ENCODE measurements at regions not wholly inside any gene's neighbourhood (a gene's known extent, or its start where the extent isn't known, plus 50 kb on each side); places are given as distances from the start of the nearest gene placed in this dataset.

- DNase-seq (ENCODE audit: low spot score) = peak; percentile 34
Measured at GRCh38 chr20:40769677-40770285, 80.7 kb upstream of the MAFB start.

DNA sequence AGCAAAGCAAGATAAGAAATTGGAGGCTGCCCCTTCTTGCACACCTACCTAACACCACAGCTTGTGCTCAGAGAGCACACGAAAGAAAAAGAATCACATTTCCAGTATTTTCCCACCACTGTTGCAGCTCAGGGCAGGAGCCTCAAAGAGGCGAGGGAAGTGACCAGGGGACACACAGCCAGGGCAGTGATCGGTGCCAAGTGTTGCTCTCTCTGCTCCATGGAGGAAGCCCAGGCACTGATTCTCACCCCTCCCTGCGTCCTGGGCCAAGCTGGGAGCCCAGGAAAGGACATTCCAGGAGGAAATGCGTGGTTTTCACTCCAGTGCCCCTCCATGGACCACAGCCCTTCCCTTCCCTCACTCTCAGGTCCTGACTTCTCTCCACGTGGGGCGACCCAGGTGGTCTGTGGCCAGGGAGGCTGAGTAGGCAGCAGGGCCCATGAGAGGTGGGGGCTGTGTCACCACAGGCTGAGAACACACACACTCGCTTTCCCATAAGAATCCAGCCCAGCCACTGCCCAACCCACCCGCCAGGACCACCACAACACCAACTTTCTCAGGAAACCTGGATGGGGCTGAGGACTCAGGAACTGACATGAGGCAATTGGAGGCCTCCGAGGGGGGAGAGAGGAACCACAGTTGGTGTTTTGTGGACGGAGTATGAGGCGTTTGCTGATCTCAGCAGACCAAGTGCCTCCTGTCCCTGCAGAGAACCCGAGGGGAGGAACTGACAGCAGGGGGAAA lies 81.7 kb upstream of the MAFB start:
- peak; percentile 72 for DNase-seq (ENCODE audit: low spot score)

DNA sequence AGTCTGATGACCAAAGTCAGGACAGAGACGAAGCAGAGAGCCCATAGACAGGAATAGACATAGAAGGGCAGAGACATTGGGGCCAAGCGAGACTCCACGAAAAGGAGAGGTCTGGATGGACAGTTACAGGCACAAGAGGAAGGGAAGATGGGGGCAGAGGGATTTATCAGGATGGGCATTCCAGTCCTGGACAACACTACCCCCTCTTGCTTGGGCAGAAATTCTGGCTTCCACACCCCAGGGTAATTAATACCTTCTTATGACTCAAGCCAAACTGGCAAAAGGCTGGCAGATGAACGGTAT lies 82.2 kb upstream of the MAFB start:
- no peak for DNase-seq (ENCODE audit: low spot score)

DNA sequence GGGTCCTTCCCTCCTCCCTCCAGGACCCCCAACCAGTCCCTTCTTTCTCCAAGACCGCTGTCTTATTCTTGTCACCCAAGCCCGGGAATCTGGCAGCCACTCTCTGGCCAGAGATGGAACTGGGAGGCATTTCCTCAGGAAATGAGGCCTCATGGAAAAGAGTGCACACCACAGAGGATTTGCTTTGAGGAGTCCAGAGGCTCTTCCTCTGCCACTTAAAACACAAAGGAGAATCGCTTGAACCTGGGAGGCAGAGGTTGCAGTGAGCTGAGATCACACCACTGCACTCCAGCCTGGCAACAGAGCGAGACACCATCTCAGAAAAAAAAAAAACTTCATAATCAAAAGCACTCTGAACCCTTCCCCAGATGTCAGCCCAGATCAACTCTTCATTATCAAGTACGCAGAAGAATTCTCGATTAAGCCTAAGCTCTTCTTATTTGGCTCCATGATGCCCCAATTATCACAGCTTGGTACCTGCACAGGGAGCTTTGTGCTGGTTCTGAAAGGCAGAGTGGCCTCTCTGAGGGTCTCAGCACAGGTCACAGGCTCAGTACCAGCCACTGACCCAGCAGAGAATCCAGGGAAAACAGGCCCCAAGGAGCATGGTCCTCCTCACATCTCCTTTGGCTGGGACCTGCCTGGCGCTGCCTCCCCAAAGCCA lies 82.9 kb upstream of the MAFB start:
- no peak for DNase-seq (ENCODE audit: low spot score)

DNA sequence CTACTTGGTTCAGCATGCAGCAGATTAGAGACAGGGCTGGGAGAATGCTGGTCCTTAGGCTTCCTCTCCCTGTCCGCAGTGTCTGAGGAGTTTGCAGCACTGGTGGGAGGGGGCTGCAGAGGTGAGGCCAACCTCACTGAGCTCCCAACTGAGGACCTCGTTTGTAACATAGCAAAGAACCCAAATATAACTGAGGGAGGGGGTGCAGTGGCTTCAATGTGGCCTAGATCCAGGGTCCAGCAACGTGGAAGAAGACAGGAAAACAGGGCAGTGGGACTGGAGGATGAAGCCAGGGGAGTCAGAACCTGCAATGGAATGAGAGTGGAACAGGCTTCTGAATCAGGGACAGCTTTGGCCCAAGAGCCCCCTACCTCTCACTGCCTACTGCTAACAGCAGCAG lies 84.3 kb upstream of the MAFB start:
- DNase-seq (ENCODE audit: low spot score) = no peak

DNA sequence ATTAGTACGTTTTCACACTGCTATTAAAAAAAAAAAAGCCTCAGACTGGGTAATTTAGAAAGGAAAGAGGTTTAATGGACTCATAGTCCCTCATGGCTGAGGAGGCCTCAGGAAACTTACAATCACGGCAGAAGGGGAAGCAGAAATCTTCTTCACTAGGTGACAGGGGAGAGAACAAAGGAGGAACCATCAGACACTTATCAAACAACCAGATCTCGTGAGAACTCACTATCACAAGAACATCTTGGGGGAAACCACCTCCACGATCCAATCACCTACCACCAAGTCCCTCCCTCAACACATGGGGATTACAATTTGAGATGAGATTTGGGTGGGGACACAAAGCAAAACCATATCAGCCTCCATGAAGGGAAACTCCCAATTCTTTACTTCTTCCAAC lies 85.2 kb upstream of the MAFB start:
- no peak for DNase-seq (ENCODE audit: low spot score)

- DNase-seq (ENCODE audit: low spot score) = no peak
Measured at GRCh38 chr20:40775561-40776146, 86.6 kb upstream of the MAFB start.

DNA sequence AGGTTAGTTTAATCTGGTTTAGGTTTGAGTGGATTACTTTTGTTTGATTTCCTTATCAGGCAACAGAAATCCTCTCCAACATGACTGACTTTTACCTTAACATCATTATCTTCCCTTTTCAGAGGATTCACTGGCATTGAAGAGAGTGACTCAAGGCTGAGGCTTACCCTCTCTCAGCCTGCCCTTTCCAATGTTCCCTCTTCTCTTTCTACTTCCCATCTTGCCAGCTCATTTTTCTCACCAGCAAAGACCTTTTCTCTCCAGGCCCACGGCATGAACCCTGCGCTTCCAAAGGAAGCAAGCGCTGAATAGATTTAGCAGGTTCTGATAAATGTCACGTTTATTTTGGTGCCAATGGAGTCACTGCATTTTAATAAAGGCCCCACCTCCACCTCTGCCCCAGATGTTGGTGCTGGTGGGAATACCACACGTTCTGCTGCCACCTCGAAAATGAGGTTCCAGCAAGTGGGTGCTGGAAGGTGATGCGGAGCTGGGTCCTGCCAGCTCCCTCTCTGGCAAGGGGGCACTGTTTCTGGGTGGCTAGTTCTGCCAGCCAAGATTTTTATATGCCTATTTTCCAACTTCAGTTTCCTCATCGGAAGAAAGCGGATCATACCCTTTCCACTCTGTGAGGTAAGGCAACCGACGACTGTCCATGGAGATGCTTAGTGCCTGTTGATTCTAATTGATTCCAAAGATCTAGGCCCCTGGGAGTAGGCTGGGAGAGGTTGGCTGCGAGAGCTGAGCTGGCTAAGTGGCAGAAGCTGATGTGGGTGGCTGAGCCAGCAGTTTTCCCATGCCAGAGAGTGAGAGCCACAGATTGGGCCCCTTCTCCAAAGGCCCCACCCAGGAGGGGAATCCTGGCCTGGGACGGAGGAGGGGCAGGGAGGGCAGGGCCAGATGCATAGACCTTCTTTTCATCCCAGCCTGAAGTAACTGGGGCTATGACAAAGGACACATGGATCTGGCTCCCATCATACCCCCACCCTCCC lies 87.7 kb upstream of the MAFB start:
- no peak for DNase-seq (ENCODE audit: low spot score)

GRCh38 chr20:40777653-40778052 lies 88.6 kb upstream of the MAFB start:
- no peak for DNase-seq (ENCODE audit: low spot score)

- peak; percentile 50 for DNase-seq (ENCODE audit: low spot score)
Measured at GRCh38 chr20:40778894-40779496, 90.0 kb upstream of the MAFB start.

DNA sequence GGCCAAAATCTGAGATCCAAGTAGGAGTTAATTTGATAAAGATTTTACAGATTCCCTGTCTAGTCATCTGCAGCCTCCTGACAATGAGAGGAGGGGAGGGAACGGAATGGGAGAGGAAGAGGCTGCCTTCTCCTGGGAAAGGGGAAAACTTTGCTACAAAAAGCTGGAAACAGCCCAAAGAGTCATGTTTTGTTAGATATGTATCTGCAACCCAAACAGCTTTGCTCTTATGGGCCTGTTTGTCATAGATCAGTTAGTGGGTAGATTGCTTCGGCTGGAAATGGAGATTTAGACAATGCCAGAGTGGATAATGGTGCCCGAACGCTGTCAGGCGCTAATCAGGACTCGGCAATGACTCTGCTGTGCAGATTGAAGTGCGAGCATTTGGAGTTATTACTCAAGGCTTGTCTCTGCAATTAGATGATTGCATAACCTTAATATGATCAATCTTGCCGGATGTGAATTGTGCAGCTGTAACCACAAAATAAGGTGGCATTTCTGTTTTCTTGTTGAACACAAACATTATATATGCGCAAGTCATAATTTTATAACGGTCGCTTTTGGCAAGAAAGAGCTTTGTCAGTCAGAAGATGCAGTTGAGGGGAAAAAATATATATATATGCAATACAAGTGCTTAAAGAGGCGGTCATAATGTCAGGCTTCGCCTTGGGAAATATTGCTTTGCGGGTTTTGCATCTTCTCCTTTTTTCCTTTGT lies 92.4 kb upstream of the MAFB start:
- no peak for DNase-seq (ENCODE audit: low spot score)

- no peak for DNase-seq (ENCODE audit: low spot score)
Measured at GRCh38 chr20:40782043-40782368, 93.0 kb upstream of the MAFB start.

GRCh38 chr20:40785346-40785745 lies 96.3 kb upstream of the MAFB start:
- DNase-seq (ENCODE audit: low spot score) = no peak

GRCh38 chr20:40786336-40786735 lies 97.3 kb upstream of the MAFB start:
- DNase-seq (ENCODE audit: low spot score) = no peak

DNA sequence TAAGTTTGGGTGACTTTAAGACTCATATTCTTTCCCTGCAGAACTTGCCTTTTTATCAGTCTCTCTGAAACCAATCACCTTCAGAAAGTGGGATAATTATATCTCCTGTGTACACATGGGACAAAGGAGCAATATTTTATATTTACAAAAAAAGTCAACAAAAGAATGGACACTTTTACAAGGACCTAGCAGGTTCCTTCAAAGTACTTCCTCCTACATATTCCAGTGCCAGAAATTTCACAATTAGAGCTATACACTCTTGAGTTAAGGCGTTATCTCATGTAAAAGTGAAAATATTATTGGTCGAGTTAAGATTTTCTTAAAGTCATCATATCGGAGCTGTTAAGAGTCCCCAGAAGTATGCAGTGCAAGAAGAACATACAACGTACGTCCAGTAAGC lies 98.9 kb upstream of the MAFB start:
- no peak for DNase-seq (ENCODE audit: low spot score)

DNA sequence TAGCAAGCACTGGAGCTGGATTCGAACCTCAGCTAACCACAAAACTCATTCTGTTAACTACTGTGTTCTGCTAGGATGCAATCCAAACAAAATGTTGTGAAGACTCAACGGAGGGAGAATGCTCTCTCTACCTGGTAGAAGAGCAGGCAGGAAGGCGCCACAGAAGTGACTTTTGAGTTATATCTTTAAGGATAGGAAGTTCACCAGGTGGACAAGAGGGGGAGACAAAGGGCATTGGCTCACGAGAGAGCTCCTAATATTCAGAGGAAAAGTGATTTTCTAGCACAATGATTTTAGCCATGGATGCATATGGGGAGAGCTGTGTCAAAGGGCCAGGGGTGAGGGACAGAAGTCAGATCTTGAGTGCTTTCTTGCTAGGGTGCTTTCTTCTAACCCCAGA lies 108.4 kb upstream of the MAFB start:
- DNase-seq (ENCODE audit: low spot score) = no peak

GRCh38 chr20:40798066-40798465 lies 109.0 kb upstream of the MAFB start:
- no peak for DNase-seq (ENCODE audit: low spot score)

GRCh38 chr20:40802886-40803285 lies 113.8 kb upstream of the MAFB start:
- DNase-seq (ENCODE audit: low spot score) = no peak

GRCh38 chr20:40803381-40803780 lies 114.3 kb upstream of the MAFB start:
- no peak for DNase-seq (ENCODE audit: low spot score)

DNA sequence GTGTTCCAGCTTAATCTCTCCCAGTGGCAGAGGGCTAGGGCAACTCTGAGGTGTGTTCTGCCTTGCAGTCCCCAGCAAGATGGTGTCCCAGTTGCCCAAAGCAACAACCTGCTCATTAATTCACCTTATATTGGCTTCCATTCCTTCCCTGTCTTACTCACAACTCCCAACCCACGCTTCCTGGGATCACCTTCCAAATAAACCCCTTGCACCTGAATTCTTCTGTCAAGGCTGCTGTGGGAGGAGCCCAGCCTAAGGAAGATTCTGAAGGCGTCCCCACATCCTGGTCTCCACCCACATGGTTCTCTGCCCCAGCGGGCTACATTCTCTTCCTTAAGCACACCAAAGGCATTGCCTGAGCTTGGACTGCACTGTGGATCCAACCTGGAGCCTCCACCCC lies 116.6 kb upstream of the MAFB start:
- DNase-seq (ENCODE audit: low spot score) = no peak

All from pons (tissue), 1 donor.